Thoracic aorta (tissue), 2 donors: ENCODE measurements at regions not wholly inside any gene's neighbourhood (a gene's known extent, or its start where the extent isn't known, plus 50 kb on each side); places are given as distances from the start of the nearest gene placed in this dataset.

ENCODE experiments used
- ATAC-seq: fragments of 150-250 bp; one replicate; pipeline ENCODE4 v1.8.0; 2017; ENCODE audit warnings: low read depth; ENCODE audit not compliant: insufficient number of reproducible peaks, low FRiP score
- DNase-seq: peaks from one replicate; pipeline ENCODE4 v3.0.0-alpha.2; 2020; ENCODE audit warnings: low spot score
- H3K27ac ChIP-seq, 2 donors: fragments of 200-600 bp; sonication (generic); 1 replicate in 1 of 2; 2 replicates in 1 of 2; pipeline ENCODE4 v1.5.1; 2016; ENCODE audit warnings: mild to moderate bottlenecking in 2 of 2, moderate library complexity in 2 of 2
- H3K27me3 ChIP-seq: fragments of 200-600 bp; sonication (generic); replicated peaks from 2 replicates; pipeline ENCODE4 v1.6.0; 2016; ENCODE audit warnings: mild to moderate bottlenecking; ENCODE audit not compliant: insufficient read depth
- H3K36me3 ChIP-seq: fragments of 200-600 bp; sonication (generic); one replicate; pipeline ENCODE4 v1.5.1; 2016
- H3K4me1 ChIP-seq, 2 donors: fragments of 200-600 bp; sonication (generic); 1 replicate in 1 of 2; 2 replicates in 1 of 2; pipeline versions ENCODE4 v1.5.1 to v1.6.0; 2016; ENCODE audit warnings: low read depth in 2 of 2, mild to moderate bottlenecking in 1 of 2; ENCODE audit not compliant: control insufficient read depth in 1 of 2
- H3K4me3 ChIP-seq: fragments of 200-600 bp; sonication (generic); 2 replicates; pipeline ENCODE4 v1.5.1; 2016; ENCODE audit warnings: mild to moderate bottlenecking
- H3K9me3 ChIP-seq: fragments of 200-600 bp; sonication (generic); 2 replicates; pipeline ENCODE4 v1.5.1; 2016
- TF ChIP-seq, protein P1 (sequence below): fragments of 200-600 bp; sonication (generic); IDR thresholded peaks from one replicate; pipeline ENCODE4 v1.5.1; 2019; ENCODE audit warnings: antibody characterized with exemption

- ATAC-seq (no peak), DNase-seq (no peak)
- Histone ChIP-seq H3K4me1 (no peaks in the 10 kb centered on the region), H3K4me3 (no peak overlapping the region), H3K27ac (no peak overlapping the region), H3K36me3 (no peaks in the 10 kb centered on the region), H3K9me3 (no peaks in the 10 kb centered on the region), H3K27me3 (no peaks in the 10 kb centered on the region)
- TF ChIP-seq, protein P1, sequence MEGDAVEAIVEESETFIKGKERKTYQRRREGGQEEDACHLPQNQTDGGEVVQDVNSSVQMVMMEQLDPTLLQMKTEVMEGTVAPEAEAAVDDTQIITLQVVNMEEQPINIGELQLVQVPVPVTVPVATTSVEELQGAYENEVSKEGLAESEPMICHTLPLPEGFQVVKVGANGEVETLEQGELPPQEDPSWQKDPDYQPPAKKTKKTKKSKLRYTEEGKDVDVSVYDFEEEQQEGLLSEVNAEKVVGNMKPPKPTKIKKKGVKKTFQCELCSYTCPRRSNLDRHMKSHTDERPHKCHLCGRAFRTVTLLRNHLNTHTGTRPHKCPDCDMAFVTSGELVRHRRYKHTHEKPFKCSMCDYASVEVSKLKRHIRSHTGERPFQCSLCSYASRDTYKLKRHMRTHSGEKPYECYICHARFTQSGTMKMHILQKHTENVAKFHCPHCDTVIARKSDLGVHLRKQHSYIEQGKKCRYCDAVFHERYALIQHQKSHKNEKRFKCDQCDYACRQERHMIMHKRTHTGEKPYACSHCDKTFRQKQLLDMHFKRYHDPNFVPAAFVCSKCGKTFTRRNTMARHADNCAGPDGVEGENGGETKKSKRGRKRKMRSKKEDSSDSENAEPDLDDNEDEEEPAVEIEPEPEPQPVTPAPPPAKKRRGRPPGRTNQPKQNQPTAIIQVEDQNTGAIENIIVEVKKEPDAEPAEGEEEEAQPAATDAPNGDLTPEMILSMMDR = no peak
Observed at GRCh38 chr7:153247926-153248325, 488.4 kb downstream of the ACTR3B start.

GRCh38 chr7:153258686-153259085 is 499.1 kb downstream of the ACTR3B start:
- no peaks in the 10 kb centered on the region for H3K27me3 ChIP-seq
- ATAC-seq (no peak), DNase-seq (no peak)
- no peaks in the 10 kb centered on the region for H3K9me3 ChIP-seq
- no peaks in the 10 kb centered on the region for H3K4me1 ChIP-seq
- H3K36me3 ChIP-seq = no peaks in the 10 kb centered on the region
- no peak overlapping the region for H3K27ac ChIP-seq
- no peak overlapping the region for H3K4me3 ChIP-seq
- TF ChIP-seq, protein P1 = no peak

- no peaks in the 10 kb centered on the region for H3K9me3 ChIP-seq
- DNase-seq = no peak
- no peaks in the 10 kb centered on the region for H3K27me3 ChIP-seq
- no peaks in the 10 kb centered on the region for H3K36me3 ChIP-seq
- H3K4me1 ChIP-seq = no peaks in the 10 kb centered on the region
- TF ChIP-seq, protein P1 = no peak
- no peak overlapping the region for H3K27ac ChIP-seq
- H3K4me3 ChIP-seq = no peak overlapping the region
- no peak for ATAC-seq
Observed at GRCh38 chr7:153276394-153276793, 516.8 kb downstream of the ACTR3B start.

DNA sequence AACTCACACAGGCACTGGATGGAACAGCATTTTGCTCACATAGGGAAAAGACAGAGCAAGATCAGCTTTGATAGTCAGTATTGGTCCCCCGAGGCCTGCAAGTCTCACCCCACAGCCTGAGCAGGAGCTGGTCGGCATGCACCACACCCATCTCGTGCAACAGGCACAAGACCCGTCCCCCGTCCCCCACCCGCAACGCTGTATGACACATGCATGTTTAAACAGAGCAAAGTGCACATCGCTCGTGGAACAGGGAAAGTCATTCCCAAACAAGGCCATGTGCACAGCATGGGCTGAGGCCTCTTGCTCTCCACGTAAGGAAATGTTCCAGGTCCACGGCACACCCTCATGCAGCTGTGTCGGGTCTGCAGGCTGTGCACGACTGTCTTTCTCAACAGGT is 527.2 kb downstream of the ACTR3B start:
- TF ChIP-seq, protein P1 = no peak
- Histone ChIP-seq H3K9me3 (no peaks in the 10 kb centered on the region), H3K27me3 (no peaks in the 10 kb centered on the region), H3K27ac (no peak overlapping the region), H3K4me3 (no peak overlapping the region), H3K4me1 (no peaks in the 10 kb centered on the region), H3K36me3 (no peaks in the 10 kb centered on the region)
- DNase-seq (no peak), ATAC-seq (no peak)

DNA sequence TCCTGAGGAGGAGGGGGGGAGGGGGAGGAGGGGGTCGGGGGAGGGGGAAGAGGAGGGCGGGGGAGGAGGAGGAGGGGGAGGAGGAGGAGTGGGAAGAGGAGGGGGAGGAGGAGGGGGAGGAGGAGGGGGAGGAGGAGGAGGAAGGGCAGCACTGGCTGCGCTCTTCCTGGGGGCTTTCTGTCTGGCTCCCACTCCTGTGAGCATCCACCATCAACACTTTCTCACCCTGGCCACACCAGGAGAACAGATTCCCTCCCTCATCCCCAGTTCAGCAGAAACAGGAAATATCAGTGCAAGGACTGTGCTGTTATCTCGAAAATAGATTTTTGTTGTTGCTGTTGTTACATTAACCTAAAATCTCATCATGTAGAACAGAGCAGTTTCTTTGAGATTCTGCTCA is 530.5 kb downstream of the ACTR3B start:
- DNase-seq (no peak), ATAC-seq (no peak)
- Histone ChIP-seq H3K27ac (no peak overlapping the region), H3K4me1 (no peaks in the 10 kb centered on the region), H3K4me3 (no peak overlapping the region), H3K36me3 (no peaks in the 10 kb centered on the region), H3K9me3 (no peaks in the 10 kb centered on the region), H3K27me3 (no peaks in the 10 kb centered on the region)
- TF ChIP-seq, protein P1 = no peak
